ENCODE measurements at regions not wholly inside any gene's neighbourhood (a gene's known extent, or its start where the extent isn't known, plus 50 kb on each side); places are given as distances from the start of the nearest gene placed in this dataset.
"Not testable (repeated sequence)": the region's sequence is repeated elsewhere in the genome, so short reads cannot be mapped to it uniquely, and the experiment has no call there.

GRCh38 chr14:55980970-55981369, 137.2 kb upstream of the PELI2 start:
- ATAC-seq: no peak
- DNase-seq (ENCODE audit: missing footprints): no peak
- intact Hi-C loops (cut with DNase I): no loop called here

DNA sequence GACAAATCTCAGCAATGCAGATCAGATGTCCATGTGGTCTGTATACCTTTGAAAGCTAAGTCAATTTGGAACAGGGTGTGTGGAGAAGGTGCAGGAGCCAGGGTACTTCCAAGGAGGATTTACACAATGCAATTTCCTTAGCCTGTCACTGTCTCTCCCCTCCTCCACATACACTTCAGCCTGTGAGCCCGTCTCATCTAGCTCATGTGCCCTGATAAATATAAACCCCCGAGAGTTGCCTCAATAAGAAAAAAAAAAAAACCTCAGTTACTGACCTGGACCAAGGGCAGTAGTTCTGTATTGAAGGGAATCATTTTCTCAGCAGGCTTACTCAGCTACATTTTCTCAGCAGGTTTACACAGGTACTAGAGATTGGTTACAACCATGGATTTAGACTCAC, 132.1 kb upstream of the PELI2 start:
- DNase-seq (ENCODE audit: missing footprints): no peak
- ATAC-seq: no peak
- intact Hi-C loops (cut with DNase I): no loop called here

DNA sequence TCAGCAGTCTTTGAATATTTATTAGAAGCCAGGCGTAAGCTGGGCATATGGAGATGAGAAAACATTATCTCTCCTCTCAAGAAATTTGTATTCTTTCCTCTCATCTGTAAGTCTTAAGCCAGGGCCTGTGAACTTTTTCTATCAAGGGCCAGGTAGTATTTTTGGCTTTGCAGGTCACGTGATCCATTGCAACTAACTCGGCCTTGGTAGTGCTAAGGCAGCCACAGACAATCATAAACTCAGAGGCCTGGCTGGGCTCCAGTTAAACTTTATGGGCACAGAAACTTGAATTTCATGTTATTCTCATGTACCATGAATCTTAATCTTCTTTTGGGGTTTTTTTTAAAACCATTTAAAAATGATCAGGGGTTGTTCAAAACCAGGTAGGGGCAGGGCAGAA, 117.4 kb upstream of the PELI2 start:
- intact Hi-C loops (cut with DNase I): no loop called here
- no peak for DNase-seq (ENCODE audit: missing footprints)
- ATAC-seq: no peak

DNA sequence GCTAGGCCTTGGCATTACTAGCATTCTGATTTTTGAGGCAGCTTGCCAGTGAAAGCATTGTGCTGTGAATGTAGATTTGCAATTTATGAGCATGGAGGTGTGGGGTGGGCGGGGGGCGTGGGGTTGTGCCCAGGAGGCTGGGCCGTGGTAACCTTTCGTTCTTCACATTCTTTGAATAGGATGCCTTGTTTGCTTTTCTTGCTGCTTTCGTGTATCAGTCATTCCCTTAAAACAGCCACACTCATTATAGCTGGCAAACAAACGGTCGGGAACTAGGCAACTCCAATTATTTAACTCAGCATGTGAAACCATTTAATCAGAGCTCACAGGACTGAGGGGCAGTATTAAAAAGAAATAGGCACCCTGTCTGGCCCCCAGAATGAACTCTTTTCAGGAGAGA, 115.9 kb upstream of the PELI2 start:
- ATAC-seq: no peak
- DNase-seq (ENCODE audit: missing footprints): no peak
- intact Hi-C loops (cut with DNase I): no loop called here

GRCh38 chr14:56002876-56003625, 115.2 kb upstream of the PELI2 start:
- no peak for DNase-seq (ENCODE audit: missing footprints)
- ATAC-seq: no peak
- intact Hi-C loops (cut with DNase I): no loop called here

DNA sequence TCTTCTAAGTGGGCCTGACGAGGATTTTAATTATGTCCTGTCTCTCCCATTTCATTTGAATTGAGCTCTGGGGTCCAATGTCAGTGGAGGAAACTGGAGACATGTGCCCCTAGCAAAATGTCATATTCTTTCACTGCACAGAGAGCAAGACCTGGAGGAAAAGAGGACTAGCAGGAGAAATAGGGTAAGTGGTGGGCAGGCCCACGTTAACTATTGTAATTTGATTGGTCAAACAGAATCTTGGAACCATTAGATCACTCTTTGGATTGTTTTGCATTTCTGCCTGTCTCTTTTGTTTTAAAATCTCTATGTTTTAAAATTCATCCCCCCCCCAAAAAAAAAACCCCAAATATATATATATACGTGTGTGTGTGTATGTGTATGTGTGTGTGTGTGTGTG, 113.9 kb upstream of the PELI2 start:
- peak; percentile 56 for ATAC-seq
- DNase-seq (ENCODE audit: missing footprints): no peak
- intact Hi-C loops (cut with DNase I): no loop called here

GRCh38 chr14:56004786-56005185, 113.4 kb upstream of the PELI2 start:
- ATAC-seq (peak; percentile 77), DNase-seq (ENCODE audit: missing footprints) (no peak)
- intact Hi-C loops (cut with DNase I): no loop called here

GRCh38 chr14:56005191-56006053, 112.8 kb upstream of the PELI2 start:
- ATAC-seq (peak; percentile 53), DNase-seq (ENCODE audit: missing footprints) (no peak)
- intact Hi-C loops (cut with DNase I): no loop called here

- ATAC-seq; intact Hi-C loops (cut with DNase I); DNase-seq (ENCODE audit: missing footprints): not testable (repeated sequence)
These were observed 110.7 kb upstream of the PELI2 start for GRCh38 chr14:56007491-56007890.

GRCh38 chr14:56008150-56008549, 110.1 kb upstream of the PELI2 start:
- DNase-seq (ENCODE audit: missing footprints): no peak
- intact Hi-C loops (cut with DNase I): no loop called here
- no peak for ATAC-seq

DNA sequence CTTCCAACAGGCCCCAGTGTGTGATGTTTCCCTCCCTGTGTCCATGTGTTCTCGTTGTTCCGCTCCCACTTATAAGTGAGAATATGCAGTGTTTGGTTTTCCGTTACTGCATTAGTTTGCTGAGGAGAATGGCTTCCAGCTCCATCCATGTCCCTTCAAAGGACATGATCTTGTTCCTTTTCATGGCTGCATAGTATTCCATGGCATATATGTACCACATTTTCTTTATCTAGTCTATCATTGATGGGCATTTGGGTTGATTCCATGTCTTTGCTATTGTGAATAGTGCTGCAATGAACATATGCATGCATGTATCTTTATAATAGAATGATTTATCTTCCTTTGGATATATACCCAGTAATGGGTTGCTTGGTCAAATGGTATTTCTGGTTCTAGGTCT, 109.5 kb upstream of the PELI2 start:
- DNase-seq (ENCODE audit: missing footprints); intact Hi-C loops (cut with DNase I); ATAC-seq: not testable (repeated sequence)

GRCh38 chr14:56023661-56024081, 94.5 kb upstream of the PELI2 start:
- intact Hi-C loops (cut with DNase I): no loop called here
- no peak for DNase-seq (ENCODE audit: missing footprints)
- ATAC-seq: no peak

DNA sequence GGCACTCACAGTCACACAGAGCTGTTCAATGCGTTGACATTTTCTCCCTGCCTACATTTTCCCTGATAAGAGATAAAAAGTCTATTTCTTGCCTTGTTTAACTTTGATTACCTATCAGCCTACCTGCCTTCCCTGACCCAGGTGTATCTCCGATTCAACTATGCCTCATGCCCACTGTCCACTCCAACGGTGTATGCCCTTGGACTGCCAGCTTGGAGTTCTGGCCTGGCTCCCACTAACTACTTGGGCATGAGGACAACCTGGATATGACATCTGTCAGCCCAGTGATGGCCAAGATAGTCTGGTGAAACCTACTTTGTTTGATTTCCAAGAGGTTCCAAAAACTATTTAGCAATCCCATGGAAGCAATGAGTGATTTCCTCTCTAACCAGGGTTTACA, 93.0 kb upstream of the PELI2 start:
- DNase-seq (ENCODE audit: missing footprints): no peak
- no peak for ATAC-seq
- intact Hi-C loops (cut with DNase I): no loop called here

DNA sequence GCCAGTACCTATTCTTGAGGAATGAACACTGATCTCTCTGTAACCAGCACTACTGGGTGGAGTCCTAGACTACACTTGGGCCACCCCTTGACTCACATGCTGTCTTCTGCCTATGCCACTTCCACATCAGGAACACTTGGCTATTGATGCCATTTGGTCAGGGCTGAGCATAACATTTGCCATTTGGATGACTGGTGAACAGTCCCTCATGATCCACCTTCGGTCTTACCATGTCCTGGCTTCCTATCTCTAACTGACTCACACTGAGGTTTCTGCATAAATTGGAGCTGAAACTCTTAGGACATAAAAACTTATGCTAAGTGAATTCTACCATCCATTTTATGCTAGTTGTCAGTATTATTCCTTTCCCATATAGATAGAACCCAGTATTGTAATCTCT, 91.7 kb upstream of the PELI2 start:
- intact Hi-C loops (cut with DNase I): no loop called here
- ATAC-seq (no peak), DNase-seq (ENCODE audit: missing footprints) (no peak)

- ATAC-seq (no peak), DNase-seq (ENCODE audit: missing footprints) (no peak)
- intact Hi-C loops (cut with DNase I): no loop called here
These were observed 90.8 kb upstream of the PELI2 start for GRCh38 chr14:56027421-56027820.

GRCh38 chr14:56027916-56028712, 90.1 kb upstream of the PELI2 start:
- intact Hi-C loops (cut with DNase I): no loop called here
- DNase-seq (ENCODE audit: missing footprints) (no peak), ATAC-seq (peak; percentile 5)

GRCh38 chr14:56036353-56036752, 81.9 kb upstream of the PELI2 start:
- DNase-seq (ENCODE audit: missing footprints) (no peak), ATAC-seq (no peak)
- intact Hi-C loops (cut with DNase I): no loop called here

DNA sequence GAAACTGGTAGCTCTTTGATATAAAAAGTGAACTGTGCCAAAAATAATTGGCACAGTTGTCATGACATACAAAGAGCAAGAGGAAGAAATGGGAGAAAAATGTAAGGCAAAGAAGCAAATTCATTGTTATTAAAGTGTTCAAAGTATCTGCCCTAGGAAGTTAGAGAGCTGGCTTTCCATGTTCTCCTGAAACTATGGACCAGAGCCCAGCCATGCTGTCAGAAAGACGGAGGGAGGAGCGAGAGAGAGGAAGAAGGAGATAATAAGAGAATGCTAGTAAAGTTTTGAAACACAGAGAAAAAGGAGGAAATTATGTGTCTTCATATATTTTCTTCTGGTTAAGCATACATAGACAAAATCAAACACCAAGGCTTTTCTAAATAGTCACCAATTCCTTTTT, 78.1 kb upstream of the PELI2 start:
- ATAC-seq: no peak
- intact Hi-C loops (cut with DNase I): no loop called here
- no peak for DNase-seq (ENCODE audit: missing footprints)

DNA sequence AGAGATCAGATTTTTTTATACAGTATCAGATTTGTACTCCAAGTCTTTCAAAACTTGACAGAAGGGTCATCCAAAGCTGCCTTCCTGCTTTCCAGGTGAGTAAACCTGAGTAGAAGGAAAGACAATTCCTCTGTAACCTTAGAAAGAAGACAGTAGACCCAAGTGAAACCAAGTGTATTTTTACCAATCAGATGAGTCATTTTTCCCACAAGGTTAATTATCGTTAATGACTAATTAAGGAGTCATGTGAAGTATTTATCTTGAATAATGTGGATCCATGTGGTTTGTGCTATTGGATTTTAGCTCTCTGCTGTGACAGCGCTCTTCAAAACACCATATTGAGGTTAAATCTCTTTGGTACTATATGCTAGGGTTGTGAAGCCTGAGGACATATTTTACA, 74.0 kb upstream of the PELI2 start:
- intact Hi-C loops (cut with DNase I): no loop called here
- ATAC-seq: no peak

More for the DNA sequence above, 74.0 kb upstream of the PELI2 start:
- DNase-seq (ENCODE audit: missing footprints): no peak

All from Right ventricle myocardium inferior (tissue), 1 donor.